ENCODE measurements at regions not wholly inside any gene's neighbourhood (a gene's known extent, or its start where the extent isn't known, plus 50 kb on each side); places are given as distances from the start of the nearest gene placed in this dataset.

GRCh38 chr18:75612456-75612855 lies 185.0 kb upstream of the SMIM21 start:
- TF ChIP-seq, protein P1, sequence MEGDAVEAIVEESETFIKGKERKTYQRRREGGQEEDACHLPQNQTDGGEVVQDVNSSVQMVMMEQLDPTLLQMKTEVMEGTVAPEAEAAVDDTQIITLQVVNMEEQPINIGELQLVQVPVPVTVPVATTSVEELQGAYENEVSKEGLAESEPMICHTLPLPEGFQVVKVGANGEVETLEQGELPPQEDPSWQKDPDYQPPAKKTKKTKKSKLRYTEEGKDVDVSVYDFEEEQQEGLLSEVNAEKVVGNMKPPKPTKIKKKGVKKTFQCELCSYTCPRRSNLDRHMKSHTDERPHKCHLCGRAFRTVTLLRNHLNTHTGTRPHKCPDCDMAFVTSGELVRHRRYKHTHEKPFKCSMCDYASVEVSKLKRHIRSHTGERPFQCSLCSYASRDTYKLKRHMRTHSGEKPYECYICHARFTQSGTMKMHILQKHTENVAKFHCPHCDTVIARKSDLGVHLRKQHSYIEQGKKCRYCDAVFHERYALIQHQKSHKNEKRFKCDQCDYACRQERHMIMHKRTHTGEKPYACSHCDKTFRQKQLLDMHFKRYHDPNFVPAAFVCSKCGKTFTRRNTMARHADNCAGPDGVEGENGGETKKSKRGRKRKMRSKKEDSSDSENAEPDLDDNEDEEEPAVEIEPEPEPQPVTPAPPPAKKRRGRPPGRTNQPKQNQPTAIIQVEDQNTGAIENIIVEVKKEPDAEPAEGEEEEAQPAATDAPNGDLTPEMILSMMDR (IDR thresholded peaks at IDR 0.05): no peak
- no peak for TF ChIP-seq EZH2phosphoT487 (IDR thresholded peaks at IDR 0.05)
- no peak for TF ChIP-seq EZH2 (IDR thresholded peaks at IDR 0.05)
